ENCODE measurements at regions not wholly inside any gene's neighbourhood (a gene's known extent, or its start where the extent isn't known, plus 50 kb on each side); places are given as distances from the start of the nearest gene placed in this dataset.

DNA sequence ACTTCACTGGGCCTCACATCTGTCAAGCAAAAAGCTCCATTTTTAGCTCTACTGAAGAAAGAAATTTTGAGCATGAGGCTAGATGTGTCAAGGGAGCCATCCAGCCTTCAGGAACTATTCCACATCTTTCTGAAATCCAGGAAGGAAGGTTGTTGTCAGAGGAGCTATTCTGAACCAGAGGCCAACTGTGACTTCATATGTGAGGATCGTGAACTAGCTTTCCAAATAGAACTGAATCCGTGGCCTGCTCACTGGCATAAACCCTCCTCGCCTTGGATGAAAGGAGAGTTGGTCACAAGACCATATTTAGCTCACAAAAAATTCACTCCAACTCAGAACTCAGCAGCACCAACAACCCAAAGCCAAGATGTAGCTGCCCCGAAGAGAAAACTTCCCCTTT lies 195.8 kb downstream of the FOXO1 start:
- Histone ChIP-seq H3K9ac (ENCODE audit: low read length in 3 of 3) (no peak overlapping the region), H3K4me1 (ENCODE audit: control insufficient read depth in 2 of 3, insufficient read depth in 2 of 3, low read depth in 1 of 3, low read length in 3 of 3) (no peaks in the 10 kb centered on the region), H3K27ac (ENCODE audit: low read depth in 2 of 2, low read length in 2 of 2) (no peak overlapping the region), H3K36me3 (ENCODE audit: control insufficient read depth in 2 of 3, insufficient read depth in 3 of 3, low read length in 3 of 3) (no peaks in the 10 kb centered on the region), H3K4me3 (ENCODE audit: low read length in 3 of 3) (no peak overlapping the region), H3K27me3 (ENCODE audit: control insufficient read depth, insufficient read depth, low read length) (no peaks in the 10 kb centered on the region), H3K9me3 (ENCODE audit: control insufficient read depth in 2 of 3, insufficient read depth in 1 of 3, low read length in 3 of 3) (no peaks in the 10 kb centered on the region)
- intact Hi-C loops (cut with DNase I): no loop called here
- no peak for TF ChIP-seq CTCF (IDR thresholded peaks at IDR 0.05; ENCODE audit: borderline replicate concordance, extremely low read depth, insufficient read depth)
- FAIRE-seq (no peak), DNase-seq (no peak)

- Histone ChIP-seq H3K4me3 (ENCODE audit: low read length in 3 of 3) (no peak overlapping the region), H3K27me3 (ENCODE audit: control insufficient read depth, insufficient read depth, low read length) (no peaks in the 10 kb centered on the region), H3K4me1 (ENCODE audit: control insufficient read depth in 2 of 3, insufficient read depth in 2 of 3, low read depth in 1 of 3, low read length in 3 of 3) (no peaks in the 10 kb centered on the region), H3K27ac (ENCODE audit: low read depth in 2 of 2, low read length in 2 of 2) (no peak overlapping the region), H3K9ac (ENCODE audit: low read length in 3 of 3) (no peak overlapping the region), H3K9me3 (ENCODE audit: control insufficient read depth in 2 of 3, insufficient read depth in 1 of 3, low read length in 3 of 3) (no peaks in the 10 kb centered on the region), H3K36me3 (ENCODE audit: control insufficient read depth in 2 of 3, insufficient read depth in 3 of 3, low read length in 3 of 3) (no peaks in the 10 kb centered on the region)
- intact Hi-C loops (cut with DNase I): no loop called here
- no peak for FAIRE-seq
- TF ChIP-seq CTCF (IDR thresholded peaks at IDR 0.05; ENCODE audit: borderline replicate concordance, extremely low read depth, insufficient read depth): no peak
- no peak for DNase-seq
Measured at GRCh38 chr13:40471076-40471475, 195.4 kb downstream of the FOXO1 start.

GRCh38 chr13:40471911-40472310 lies 194.5 kb downstream of the FOXO1 start:
- H3K27me3 ChIP-seq (ENCODE audit: control insufficient read depth, insufficient read depth, low read length): no peaks in the 10 kb centered on the region
- no peak overlapping the region for H3K27ac ChIP-seq (ENCODE audit: low read depth in 2 of 2, low read length in 2 of 2)
- no peak overlapping the region for H3K4me3 ChIP-seq (ENCODE audit: low read length in 3 of 3)
- FAIRE-seq: no peak
- H3K9ac ChIP-seq (ENCODE audit: low read length in 3 of 3): no peak overlapping the region
- peaks cover 0 to 5% (median 0%) of the 10 kb centered on the region in 3 donors for H3K4me1 ChIP-seq (ENCODE audit: control insufficient read depth in 2 of 3, insufficient read depth in 2 of 3, low read depth in 1 of 3, low read length in 3 of 3)
- H3K9me3 ChIP-seq (ENCODE audit: control insufficient read depth in 2 of 3, insufficient read depth in 1 of 3, low read length in 3 of 3): no peaks in the 10 kb centered on the region
- no peak for DNase-seq
- no peaks in the 10 kb centered on the region for H3K36me3 ChIP-seq (ENCODE audit: control insufficient read depth in 2 of 3, insufficient read depth in 3 of 3, low read length in 3 of 3)
- TF ChIP-seq CTCF (IDR thresholded peaks at IDR 0.05; ENCODE audit: borderline replicate concordance, extremely low read depth, insufficient read depth): no peak
- intact Hi-C loops (cut with DNase I): no loop called here
